Fibroblast of the aortic adventitia (primary cell): ENCODE measurements at regions not wholly inside any gene's neighbourhood (a gene's known extent, or its start where the extent isn't known, plus 50 kb on each side); places are given as distances from the start of the nearest gene placed in this dataset.

Source experiments
- DNase-seq: peaks from one replicate; pipeline ENCODE4 v3.0.0-alpha.2; 2010; ENCODE audit warnings: low read depth
- H3K4me3 ChIP-seq: 2 replicates; pipeline ENCODE4 v1.5.1; 2011; ENCODE audit warnings: low read depth, mild to moderate bottlenecking, control low read depth, low read length, moderate library complexity
- CTCF ChIP-seq: IDR thresholded peaks from 2 replicates; pipeline ENCODE4 v1.5.1; 2011; ENCODE audit warnings: mild to moderate bottlenecking, low read length, control low read depth, inconsistent platforms; ENCODE audit not compliant: insufficient read depth

GRCh38 chr18:24799176-24799575, 338.7 kb downstream of the HRH4 start:
- TF ChIP-seq CTCF: no peak
- DNase-seq: no peak
- H3K4me3 ChIP-seq: no peak overlapping the region

- no peak for TF ChIP-seq CTCF
- no peak overlapping the region for H3K4me3 ChIP-seq
- DNase-seq: no peak
Measured at GRCh38 chr18:24799720-24800119, 339.3 kb downstream of the HRH4 start.

GRCh38 chr18:24801001-24801400, 340.6 kb downstream of the HRH4 start:
- no peak overlapping the region for H3K4me3 ChIP-seq
- no peak for DNase-seq
- TF ChIP-seq CTCF: no peak

- H3K4me3 ChIP-seq: no peak overlapping the region
- TF ChIP-seq CTCF: no peak
- no peak for DNase-seq
Measured at GRCh38 chr18:24802456-24802855, 342.0 kb downstream of the HRH4 start.

GRCh38 chr18:24805156-24805555, 344.7 kb downstream of the HRH4 start:
- no peak overlapping the region for H3K4me3 ChIP-seq
- no peak for TF ChIP-seq CTCF
- no peak for DNase-seq

GRCh38 chr18:24809173-24809950, 348.9 kb downstream of the HRH4 start:
- H3K4me3 ChIP-seq: no peak overlapping the region
- DNase-seq: no peak
- no peak for TF ChIP-seq CTCF
